GM11168 (cell line): ENCODE measurements at regions not wholly inside any gene's neighbourhood (a gene's known extent, or its start where the extent isn't known, plus 50 kb on each side); places are given as distances from the start of the nearest gene placed in this dataset.
"Not testable (repeated sequence)": the region's sequence is repeated elsewhere in the genome, so short reads cannot be mapped to it uniquely, and the experiment has no call there.

Source experiments
- in situ Hi-C: fragments of 300-500 bp; cut with MboI; formaldehyde crosslinking; loops from one replicate; pipeline ENCODE4 v1.12.0; 2022; ENCODE audit warnings: low sequenced_read_pairs; ENCODE audit not compliant: unreplicated experiment

DNA sequence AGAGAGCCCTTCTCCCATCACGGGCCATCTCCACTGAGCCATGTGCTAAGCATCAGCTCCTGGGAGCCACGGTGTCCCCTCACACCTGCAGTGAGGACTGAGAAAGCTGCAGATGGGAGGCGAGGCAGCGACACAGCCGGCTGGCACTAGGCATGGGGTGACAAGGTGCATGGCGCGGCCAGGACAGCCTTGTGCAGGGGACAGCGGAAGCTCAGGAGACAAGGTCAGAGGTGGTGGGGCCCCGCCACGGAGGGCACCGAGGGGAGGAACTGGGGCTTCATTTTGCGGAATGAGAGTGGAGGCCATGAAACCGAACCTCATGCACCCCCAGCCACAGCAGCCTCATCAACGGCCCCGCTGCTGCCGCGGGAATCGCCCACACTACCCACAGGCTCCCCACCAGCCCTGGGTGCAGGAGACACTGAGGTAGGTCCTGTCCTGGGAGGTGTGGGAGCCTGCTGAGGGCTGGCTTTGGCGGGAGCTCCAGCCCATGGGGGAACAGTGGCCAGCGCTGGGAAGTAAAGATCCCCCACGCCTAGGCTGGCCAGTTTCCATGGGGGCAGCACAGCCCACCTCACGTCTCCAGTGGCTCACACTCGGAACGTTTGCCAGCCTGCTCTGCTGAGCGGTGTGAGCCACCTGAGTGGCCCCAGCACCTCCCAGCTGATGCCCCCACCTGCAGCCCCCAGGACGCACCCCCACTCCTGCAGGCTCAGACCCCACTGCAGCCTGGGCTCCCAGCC, 71.2 kb upstream of the INSIG1 start:
- in situ Hi-C loops, result no loop called here

DNA sequence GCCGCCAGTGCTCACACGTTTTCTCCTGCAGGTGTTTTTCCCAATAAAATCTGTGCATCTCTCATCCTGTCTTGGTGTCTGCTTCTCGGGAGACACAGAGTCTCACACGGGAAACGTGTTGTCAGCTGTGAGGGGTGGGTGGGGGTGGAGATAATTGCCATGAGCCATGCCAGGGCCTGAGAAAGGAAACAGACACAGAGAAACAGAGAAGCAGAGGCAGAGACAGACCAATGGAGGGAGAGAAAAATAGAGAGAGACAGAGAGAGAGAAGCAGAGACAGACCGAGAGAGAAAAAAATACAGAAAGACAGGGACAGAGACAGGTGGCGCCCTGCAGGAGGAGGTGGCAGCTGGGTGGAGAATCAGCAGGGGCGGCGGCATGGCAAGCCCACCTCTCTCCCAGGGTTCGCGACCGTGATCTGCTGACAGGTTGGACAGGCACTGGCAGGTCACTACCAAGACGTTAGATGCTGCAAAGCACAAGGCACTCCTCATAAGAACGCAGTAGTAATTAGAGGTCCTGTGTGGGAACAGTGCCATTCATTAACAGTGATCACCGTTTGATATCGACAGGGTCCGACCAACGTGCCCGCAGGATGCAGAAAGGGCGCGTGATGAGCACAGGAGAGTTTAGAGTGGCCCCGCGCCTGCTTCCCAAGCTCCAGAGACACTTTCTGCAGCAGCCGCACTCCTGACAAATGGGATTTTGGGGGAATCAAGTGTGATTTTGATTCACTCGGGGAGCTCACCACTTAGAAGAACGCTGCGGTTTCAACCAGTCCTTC, 70.5 kb upstream of the INSIG1 start:
- in situ Hi-C loops, result no loop called here

GRCh38 chr7:155227788-155228458, 69.8 kb upstream of the INSIG1 start:
- in situ Hi-C loops, result no loop called here

DNA sequence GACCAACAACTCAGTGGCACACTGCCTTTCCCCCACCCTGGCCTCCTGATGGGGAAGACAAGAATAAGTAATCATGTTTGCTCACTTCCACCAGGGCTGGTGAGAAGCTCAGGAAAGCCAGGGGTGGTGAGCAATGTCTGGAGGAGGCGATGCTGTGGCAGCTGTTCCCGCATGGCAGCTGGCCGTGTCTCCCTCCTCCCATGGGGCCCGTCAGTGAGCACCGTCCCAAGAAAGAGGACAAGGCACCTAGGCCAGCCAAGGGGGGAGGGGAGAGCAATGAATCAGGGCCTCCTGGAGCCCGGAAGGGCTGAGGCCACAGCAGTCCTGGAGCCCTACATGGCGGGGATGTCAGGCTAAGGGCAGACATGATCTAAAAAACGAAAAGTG, 69.2 kb upstream of the INSIG1 start:
- in situ Hi-C loops, result no loop called here

DNA sequence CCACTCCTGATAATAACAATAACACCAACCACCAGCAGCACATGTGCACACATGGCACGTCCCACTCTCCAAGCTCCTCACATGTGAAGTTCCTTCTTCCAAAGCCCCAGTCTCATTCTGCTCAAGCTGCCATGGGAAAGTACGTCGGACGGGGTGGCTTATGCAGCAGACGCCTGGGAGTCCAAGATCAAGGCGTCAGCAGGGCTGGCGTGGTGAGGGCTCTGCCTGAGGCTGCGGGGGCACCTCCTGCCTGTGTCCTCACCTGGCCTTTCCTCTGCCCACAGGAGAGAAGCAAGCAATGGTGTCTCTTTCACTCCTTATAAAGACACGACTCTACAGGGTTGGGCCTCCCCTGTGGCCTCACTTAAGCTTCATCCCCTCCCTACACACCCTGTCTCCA, 68.8 kb upstream of the INSIG1 start:
- in situ Hi-C loops, result no loop called here

DNA sequence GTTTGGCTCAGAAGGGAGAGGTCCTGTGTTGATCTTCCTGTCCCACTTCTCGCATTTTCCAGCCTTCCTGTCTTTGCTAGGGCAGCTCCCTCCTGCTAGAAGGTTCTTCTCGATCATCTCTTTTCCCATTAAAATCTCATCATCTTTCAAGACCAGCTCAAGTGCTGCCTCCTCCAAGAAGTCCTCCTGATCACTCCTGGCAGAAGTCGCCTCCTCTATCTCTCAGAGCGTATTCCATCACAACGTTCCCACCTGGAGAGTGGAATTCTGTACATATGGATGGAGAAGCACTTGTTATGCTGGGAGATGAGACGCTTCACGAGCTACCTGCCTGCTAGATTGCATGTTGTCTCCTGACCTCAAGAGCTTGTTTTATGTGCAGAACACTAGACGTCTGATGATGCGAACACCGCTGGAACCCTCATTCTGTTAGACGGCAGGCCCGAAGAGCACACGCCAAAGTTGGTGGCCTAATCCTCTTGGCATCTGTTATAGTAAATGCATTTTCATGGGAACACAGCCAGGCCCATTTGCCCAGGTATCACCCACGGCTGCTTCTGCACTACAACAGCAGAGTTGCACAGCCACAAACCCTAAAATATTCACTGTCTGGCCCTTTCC, 68.0 kb upstream of the INSIG1 start:
- in situ Hi-C loops, result no loop called here

DNA sequence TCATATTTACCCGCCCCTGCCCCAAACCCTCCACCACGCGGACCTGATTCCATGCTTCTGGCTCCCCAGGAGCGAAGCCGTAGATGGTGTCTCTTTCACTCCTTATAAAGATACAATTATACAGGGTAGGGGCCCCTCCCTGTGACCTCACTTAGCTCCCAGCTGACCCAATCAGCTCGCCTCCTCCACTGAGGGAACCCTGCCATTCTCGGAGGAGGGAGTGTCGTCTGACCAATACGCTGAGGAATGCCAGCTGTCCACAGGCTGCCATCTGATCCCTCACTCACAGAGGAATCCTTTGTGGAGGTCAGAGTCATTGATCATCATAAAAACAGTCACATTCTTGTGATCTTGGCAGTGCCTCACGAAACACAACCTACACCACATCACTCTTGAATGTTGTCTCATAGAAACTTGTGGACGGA, 67.5 kb upstream of the INSIG1 start:
- in situ Hi-C loops, result no loop called here

- in situ Hi-C loops, result no loop called here
These were observed 66.4 kb upstream of the INSIG1 start for GRCh38 chr7:155231241-155231800.

- in situ Hi-C loops, result no loop called here
These were observed 65.7 kb upstream of the INSIG1 start for GRCh38 chr7:155231941-155232340.

- in situ Hi-C loops, result no loop called here
These were observed 64.8 kb upstream of the INSIG1 start for GRCh38 chr7:155232911-155233310.

DNA sequence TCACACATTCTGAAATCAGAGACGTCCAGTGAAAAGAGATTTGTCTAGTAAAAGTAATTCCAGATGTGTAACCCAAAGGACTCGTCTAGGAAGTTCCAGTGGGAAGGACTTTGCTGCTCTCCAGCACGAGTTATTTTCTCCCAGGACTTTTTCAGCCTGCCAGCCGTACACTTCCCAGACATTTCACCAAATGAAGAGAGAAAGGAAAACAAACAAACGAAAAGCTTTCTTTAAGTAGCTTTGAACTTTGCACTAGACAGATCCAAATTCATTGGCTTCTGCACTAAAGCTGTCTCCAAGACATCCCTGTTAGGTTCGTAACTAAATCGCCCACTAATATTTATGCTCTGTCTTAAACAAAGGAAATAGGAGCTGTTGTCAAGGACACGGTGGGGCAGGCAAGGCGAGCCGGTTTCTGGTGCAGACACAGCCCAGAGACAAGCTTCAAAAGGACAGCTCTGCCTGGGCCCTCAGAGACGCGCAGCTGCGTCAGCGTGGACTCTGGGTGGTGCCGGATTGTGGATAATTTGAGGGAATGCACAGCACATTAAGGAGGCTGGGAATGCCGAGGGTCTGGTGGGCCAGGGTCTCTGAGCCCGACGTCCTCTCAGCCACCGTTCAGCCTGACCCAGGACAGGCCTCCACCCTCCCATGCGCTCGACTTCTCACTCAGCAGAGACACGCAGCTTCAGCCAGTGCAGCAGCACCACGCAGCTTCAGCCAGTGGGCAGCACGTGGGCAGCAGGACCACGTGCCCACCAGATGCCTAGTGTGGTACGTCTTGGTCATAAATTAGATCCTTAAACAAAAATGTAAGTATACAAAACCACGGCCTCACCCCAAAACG, 64.1 kb upstream of the INSIG1 start:
- in situ Hi-C loops, result no loop called here

DNA sequence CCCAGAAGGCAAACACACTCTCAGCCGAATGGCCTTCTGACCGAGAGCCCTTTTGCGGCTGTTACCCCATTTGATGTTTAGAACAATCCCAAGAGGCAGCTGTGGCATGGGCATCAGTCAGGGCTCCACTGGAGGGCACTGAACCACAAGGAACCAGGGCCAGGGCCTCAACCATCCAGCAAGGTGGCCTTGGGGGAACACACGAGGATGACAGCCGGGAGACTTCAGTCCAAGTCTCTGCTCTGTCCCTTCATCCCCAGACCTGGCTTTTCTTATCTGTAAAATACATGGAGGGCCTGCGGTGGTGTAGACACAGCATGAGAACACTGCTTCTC, 63.6 kb upstream of the INSIG1 start:
- in situ Hi-C loops, result no loop called here

DNA sequence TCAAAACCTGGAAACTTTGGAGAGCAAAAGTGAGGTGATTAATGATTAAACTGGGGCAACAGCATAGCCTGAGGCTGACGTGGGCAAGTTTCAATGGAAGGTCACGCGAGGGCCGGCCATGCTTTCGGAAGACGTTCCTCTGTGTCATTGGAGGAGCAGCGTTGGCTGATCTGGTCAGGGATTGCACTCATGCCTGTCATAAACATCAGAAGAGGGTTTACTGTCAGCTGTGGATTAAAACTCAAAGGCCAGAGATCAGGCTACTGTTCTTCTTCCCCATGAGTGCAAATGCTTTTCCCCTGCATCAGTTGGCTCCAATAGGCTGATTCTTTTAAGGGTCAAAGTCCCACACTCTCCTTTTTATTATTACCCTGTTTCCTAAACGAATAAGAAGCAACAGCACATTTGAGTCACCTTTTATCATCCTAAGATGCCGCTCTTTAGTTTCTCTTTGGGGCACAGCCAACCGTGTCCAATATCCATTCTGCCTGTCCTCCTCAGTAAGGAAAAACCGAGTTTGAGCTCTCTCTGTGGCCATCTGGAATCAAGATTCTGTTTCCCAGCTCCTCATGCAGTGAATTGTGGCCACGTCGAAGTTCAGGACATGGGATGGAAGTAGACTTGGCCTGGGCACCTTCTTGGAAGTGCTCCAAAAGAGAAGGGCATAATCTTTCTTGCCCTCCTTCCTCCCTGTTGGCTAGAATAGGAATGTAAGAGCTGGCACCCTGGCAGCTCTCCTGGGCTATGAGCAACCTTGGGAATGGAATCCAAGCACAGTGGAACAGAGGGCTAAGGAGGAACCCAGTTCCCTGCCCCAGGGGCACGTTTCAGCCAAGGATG, 62.5 kb upstream of the INSIG1 start:
- in situ Hi-C loops, result no loop called here

GRCh38 chr7:155236386-155236785, 61.3 kb upstream of the INSIG1 start:
- in situ Hi-C loops, result no loop called here

- in situ Hi-C loops, result no loop called here
These were observed 60.4 kb upstream of the INSIG1 start for GRCh38 chr7:155237297-155237696.

- in situ Hi-C loops, result no loop called here
These were observed 59.9 kb upstream of the INSIG1 start for GRCh38 chr7:155237730-155238129.

GRCh38 chr7:155239431-155240087, 58.1 kb upstream of the INSIG1 start:
- in situ Hi-C loops, result not testable (repeated sequence)

DNA sequence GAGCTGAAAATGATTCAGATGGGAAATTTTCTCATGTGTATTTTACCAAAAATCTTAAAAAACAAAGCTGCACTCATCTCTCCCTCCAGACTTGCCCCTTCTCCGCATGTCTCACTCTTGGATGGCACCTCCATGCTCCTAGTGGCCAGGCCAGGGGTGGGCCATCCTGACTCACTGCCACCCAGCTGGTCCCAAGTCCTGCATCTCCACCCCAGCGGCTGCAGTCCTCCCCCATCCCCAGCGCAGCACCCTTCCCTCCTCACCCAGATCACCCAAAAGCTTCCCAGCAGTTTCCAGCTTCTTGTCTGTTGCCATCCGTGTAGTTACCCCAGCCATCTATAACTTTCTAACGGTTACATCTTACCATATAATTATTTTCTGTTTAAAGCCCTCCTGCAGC, 53.0 kb upstream of the INSIG1 start:
- in situ Hi-C loops, result no loop called here
